HG03280 (cell line): ENCODE measurements at regions not wholly inside any gene's neighbourhood (a gene's known extent, or its start where the extent isn't known, plus 50 kb on each side); places are given as distances from the start of the nearest gene placed in this dataset.
"Not testable (repeated sequence)": the region's sequence is repeated elsewhere in the genome, so short reads cannot be mapped to it uniquely, and the experiment has no call there.

Experiments used
- ATAC-seq: cut with Tn5 transposase; IDR thresholded peaks from one replicate; pipeline ENCODE4 v1.9.1; 2021; ENCODE audit warnings: mild to moderate bottlenecking, moderate library complexity; ENCODE audit not compliant: unreplicated experiment

DNA sequence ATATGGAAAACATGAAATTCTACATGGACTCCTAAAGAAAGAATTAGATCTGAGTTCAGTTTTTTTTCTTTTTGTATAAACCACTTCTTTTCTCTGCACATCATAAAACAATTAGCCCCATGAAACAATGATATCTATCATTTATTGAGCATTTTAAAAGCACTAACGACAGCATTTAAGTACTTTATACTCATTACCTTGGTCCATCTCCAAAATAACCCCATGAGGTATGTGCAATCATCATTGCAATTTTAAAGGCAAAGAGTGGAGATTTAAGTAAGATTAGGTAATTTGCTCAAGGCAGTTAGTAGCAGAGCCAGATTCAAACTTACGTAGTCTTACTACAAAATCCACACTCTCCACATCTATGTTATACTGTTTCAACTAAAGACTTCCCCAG lies 177.7 kb upstream of the RAG2 start:
- no peak for ATAC-seq

DNA sequence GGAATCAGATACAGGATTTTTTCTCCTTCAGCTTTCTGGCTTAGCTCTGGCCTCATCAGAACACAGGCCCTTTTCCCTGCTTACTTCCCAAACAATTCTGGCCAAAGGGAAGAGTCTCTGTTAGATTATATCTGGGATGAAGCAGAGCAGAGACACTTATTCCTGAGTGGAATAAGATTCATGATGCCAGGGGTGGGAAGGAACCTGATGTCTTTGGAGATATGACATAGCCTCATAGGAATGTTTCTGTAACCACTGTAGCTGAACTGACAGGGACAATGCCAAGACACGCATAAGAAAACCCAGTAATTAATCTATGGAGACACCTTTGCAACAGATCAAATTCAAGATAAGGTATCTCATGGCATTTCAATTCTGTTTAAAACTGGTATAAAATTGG lies 177.1 kb upstream of the RAG2 start:
- ATAC-seq, result no peak

DNA sequence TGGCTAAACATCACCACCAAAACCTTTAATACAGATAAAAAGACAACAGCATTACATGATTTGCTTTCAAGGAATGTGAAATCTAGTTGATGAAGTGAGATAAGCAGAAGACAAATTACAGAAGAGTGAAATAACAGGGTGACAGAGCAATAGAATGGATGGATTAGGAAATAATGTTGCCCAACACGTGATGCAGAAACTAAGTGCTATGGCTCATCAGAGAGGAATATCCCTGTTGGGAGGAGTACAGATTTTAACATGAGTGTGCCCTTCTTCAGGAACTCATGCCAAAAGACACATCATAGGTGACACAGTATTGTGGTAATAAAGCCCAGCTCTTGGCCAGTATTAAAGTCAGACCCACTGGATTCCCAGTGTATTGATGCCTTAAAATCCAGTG lies 176.6 kb upstream of the RAG2 start:
- no peak for ATAC-seq

DNA sequence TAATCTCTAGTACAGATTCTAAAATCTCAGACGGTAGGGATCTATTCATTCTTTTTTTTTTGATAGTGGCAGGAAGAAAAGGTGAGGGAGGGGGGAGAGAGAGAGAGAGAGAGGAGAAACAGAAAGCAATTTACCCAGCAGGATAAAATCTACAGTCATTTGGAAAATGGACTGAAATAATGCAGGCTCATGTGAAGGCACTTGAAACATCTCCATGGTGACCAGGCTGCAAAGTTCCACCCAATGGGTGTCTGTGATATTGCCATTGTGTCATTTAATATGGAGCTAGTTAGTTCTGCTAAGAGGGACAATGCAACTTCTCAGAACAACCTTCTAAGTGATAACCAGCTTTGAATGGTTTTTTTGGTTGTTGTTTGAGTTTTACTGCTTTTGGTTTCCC lies 165.2 kb upstream of the RAG2 start:
- ATAC-seq, result no peak

DNA sequence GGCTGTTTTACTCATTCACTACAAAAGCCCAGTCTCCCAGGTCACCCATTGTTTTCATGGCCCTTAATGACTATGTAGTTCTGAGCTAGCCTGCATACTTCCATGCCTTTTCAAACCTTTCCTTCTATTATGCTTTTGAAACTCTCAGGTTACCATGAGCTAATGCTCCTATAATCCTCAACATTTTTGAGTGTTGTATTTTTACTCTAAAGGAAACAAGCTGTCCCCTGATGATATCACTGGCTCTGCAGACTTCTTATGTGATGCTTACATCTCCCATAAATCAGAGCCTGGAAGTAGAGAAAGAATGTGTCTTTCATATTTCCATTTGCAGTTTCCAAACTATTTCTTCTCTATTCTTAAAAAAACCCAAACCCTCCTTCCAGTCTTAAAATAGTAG lies 159.0 kb upstream of the RAG2 start:
- ATAC-seq, result no peak

DNA sequence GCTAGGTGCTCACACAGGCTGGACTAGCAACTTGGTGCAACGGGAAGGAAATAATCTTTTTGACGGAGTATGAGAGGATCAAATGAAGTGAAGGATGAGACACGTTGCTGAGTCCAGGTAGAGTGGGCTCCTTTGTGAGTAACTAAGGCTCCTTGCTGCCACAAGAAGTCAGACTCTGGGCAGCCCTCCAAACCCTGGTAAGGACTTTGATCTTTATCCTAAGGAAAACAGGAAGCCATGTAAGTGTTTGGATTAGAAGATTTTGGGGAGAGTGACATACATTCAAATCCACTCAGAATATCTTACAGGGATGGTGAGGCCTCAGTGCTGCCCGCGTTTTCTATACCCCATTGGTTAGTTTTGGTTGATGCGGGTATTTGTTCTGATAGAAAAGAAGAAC lies 155.9 kb upstream of the RAG2 start:
- no peak for ATAC-seq

DNA sequence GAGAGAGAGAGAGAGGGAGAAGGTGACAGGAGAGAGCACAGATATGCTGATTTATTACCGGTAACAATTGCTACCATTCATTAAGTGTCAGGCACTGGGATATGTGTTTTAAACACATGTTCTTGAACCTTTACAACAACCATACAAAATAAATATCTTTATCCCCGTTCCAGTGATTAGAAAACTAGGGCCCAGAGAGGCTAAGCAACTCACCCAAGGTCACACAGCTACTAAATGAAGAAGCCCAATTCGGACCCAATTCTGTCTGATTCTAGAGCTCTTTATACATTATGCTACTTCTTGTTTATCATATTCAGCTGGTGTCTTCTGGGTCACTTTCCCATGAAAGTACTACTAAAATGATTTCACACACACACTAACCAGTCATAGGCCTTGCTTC lies 154.0 kb upstream of the RAG2 start:
- no peak for ATAC-seq

DNA sequence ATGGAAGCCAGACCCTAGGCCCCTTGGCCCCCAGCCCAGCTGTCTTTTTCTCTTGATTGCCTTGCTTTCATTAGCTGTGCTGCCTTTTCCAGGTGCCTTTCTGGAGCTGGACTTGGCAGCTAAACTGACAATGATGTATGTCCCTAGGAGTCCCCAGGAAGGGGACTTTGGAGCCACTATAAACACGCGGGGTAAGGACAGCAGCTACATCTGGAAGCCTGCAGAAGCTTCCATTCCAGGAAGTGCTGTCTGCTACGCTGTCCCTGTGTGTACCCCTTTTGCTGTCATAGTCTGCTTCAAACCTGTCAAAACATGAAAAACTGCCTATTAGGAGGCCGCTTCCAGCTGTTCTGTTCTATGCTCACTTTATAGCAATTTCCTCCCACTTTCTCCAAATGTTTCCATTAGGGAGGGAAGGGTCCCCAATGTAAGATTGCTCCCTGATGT lies 153.3 kb upstream of the RAG2 start:
- ATAC-seq, result no peak

DNA sequence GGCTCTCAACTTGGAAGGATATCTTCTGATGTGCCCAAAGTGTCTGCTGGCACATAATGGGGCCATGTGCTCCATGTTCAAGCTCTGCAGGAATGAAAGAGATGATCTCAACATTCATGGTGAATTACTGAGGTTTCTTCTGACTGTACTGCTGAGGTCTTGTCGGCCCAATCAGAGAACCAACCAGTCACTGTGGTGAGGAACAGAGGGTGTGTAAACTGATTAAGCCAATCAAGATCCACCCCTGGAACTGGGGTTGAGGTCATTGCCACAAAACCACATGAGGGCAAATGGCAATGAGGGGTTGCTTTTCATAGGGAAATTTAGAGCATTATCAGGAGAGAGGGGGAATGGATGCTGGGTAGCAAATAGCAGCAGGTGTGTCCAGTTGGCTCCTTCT lies 152.3 kb upstream of the RAG2 start:
- no peak for ATAC-seq

DNA sequence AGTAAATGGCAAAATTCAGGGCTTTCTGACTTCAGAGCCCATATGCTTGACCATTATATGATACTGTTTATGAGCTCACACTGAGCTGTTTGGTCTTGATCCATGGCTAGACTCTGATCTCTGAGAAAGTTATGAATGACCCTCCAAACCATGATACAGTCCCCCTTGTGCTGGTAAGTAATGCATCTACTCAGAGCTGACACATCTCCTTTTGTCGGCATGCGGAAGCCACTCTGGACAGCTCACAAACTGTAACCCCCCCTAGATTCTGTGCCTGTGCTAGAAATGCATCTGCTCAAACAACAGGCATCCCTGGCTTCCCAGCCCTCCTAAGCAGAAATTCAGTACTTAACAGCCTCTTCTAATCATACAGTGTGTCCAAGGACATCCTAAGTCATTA lies 150.8 kb upstream of the RAG2 start:
- no peak for ATAC-seq

DNA sequence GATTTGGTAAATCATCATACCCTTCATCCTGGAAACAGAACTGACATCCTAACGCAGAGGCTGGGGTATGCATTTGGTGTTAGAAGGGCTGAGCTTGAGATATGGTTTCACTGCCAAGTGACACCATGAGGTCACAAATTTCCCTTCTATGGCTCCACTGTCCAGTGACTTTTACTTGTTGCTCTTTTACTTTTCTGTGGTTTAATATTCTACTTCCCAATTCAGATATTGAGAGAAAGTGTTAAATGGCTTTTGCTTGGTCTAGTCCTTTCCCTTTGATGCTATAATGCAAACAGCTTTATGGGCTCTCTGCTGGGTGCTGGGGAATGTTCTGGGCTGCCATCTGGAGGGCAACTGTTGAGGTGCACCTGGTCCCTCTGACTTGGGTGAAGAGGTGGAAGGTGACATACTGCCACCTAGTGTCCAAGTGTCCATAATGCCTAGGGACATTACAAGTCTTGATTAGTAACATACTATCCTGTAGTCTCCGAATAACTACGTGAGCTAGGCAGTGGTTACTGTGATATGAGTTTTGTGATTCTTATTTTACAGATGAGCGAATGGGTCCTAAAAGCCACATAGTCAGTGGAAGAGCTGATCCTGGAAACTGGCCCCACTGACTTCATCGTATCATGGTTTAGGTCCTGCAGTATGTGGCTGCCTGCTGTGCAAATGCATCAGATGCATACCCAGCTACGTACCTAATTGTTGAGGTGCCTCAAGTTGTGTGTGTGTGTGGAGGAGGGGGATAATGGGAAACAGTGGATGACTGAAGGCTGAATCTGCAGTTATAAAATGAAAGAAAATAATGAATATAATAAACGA lies 149.1 kb upstream of the RAG2 start:
- ATAC-seq, result peak; percentile 91

DNA sequence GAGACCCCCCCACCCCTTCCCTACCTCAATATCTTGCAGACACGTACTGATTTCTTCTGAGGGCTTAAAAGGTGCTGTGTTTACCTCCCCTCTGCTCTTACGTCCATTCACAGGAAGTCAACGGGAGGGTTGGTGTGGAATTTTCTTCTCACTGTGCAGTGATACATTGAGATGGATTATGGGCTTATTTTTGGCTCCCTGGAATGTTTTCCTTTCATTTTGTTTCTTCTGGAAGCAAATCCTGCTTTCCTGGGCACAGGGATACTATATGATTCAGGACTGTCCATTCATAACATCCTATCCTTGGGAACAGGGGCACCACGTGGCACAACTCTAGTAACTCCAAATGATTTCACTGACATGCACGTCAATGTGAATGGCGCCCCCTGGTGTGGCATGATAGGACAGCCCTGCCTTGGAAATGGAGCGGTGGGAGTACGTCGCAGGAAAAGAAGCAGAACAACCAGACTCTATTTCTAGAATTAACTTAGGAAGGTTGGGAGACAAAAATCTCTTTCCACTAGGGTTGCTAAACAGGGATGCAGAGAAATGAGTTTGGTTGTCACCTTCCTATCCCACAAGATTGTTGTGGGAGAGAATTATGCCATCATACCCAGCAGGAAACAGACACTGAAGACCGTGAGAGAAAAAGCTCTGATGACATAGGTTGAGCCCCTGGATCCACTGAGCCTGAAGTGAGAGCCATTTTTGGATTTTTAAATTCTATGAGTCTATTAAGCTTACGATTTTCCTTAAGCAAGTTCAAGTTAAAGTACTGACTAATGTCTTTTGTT lies 146.5 kb upstream of the RAG2 start:
- no peak for ATAC-seq

DNA sequence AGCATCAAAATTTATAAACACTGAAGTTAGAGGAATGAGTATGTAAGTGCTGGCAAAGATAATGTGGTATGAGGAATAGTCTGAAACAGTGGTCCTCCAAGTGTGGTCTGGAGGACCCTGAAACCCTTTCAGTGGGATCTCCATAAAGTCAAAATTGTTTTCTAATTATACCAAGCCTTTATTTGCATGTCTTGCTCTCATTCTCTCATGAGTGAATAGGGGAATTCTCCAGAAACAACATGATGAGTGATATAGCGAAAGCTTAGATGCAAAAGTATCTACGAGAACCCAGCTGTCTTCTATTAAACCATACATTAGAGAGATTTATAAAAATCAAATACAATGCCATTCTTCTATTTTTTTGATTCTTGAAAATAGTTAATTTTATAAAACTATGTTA lies 145.0 kb upstream of the RAG2 start:
- peak; percentile 56 for ATAC-seq

DNA sequence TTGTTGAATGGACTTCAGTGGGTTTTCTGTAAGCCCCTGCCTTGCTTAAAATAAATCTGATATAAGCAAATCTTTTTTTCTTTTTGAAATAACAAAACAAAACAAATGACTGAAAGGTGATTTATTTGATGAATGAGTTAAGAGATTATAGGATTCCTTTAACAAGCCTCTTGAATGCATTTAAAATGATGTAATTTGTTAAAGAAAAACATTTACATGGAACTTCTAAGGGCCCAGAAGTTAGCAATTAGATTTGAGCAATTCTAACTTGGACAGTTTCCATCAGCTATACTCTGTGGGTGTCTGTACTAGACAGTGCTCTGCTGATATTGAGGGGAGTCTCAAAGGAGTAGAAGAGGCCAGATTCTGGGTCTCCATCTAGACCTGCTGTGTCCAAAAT lies 143.5 kb upstream of the RAG2 start:
- no peak for ATAC-seq

DNA sequence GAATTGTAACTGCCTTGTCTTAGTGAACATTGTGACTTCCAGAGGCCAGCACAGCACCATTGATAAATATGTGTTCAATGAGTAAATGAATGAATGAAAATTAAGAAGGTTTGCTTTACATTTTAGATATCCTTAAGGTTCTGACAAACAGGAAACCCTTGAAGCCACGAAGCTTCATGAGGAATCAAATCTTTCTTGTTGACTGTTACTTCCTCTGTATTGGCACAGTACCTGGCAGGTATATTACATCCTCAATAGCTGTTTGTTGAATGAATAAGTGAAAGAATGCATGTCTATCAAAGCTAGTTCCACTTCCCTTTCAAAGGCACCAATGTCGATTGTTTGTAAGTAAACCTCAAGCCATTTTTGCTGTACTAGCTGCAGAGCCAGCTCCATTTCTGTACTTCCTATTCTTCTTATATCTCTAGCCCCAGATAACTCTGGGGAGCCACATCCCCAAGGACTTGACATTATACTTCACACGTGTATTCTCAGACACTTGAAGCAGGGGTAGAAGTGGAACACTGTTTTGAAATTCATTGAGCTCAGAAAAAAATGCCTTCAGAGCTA lies 140.3 kb upstream of the RAG2 start:
- ATAC-seq, result no peak

DNA sequence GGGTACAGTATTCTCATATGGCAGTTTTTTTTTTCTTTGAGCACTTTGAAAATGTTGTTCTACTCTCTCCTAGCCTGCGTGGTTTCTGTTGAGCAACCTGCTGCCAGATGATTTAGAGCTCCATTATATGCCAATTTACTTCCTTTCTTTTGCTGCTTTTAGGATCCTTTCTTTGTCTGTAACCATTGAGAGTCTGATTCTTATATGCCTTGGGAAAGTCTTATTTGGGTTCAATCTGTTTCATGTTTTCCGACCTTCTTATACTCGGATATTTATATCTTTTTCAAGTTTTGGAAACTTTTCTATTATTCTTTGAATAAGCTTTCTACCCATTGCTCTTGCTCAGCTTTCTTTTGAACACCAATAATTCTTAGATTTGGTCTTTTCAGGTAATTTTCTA lies 138.1 kb upstream of the RAG2 start:
- ATAC-seq, result no peak

DNA sequence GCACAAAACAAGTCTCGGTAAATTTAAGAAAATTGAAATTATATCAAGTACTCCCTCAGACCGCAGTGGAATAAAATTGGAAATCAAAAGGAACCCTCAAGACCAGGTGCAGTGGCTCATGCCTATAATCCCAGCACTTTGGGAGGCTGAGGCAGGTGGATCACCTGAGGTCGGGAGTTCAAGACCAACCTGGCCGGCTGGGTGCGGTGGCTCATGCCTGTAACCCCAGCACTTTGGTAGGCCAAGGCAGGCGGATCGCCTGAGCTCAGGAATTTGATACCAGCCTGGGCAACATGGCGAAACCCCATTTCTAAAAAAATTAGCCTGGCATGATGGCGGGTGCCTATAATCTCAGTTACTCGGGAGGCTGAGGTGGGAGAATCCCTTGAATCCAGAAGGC lies 135.7 kb upstream of the RAG2 start:
- not testable (repeated sequence) for ATAC-seq

DNA sequence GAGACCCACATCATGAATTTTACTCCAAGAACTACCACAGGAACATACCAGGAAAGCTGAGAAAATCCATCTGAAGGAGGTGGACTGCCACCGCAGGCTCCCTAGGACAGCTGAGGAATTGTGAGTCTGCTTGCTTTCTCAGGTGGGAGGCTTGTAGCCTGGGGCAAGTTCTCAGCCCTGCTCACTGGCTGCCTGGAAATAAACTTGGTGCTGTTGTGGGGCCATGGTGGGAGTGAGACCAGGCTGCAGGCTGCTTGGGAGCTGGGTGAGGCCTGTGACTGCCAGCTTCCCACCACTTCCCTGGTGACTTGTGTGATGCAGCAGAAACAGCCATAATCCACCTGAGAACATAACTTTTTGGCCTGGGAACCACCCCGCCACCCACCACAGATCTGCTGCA lies 132.7 kb upstream of the RAG2 start:
- ATAC-seq, result no peak

DNA sequence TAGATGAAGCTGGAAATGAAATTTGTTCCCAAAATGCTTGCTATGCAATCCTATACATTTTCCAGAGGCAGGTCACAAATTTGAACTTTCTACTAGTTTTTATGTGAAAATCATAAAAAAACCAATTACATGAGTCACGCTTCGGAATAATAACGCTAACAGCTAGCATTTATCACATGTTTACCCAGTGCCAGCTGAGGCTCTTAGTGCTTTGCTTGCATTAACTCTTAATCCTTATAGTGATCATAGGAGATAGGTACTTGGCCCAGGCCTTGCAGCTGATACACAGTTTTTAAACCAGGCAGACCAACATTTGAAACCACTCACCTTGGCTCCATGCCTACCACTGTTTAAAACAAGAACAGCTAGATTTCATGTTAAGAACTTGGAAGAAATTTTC lies 131.8 kb upstream of the RAG2 start:
- no peak for ATAC-seq

DNA sequence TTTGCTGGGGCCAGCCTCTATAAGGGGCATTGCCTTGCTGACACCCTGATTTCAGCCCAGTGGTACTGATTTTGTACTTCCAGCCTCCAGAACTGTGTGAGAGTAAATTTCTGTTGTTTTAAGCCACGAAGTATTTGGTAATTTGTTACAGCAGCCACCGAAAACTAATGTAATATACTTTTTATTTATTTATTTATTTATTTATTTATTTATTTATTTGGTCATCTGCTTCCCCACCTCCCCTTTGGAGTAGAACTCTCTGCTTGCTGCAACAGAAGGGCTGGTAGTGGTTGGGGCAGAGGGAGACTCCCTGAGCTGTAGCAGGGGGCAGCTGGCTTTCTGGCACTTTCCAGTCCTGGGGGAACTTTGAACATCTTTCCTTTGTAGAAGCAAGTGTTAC lies 128.4 kb upstream of the RAG2 start:
- ATAC-seq, result no peak

DNA sequence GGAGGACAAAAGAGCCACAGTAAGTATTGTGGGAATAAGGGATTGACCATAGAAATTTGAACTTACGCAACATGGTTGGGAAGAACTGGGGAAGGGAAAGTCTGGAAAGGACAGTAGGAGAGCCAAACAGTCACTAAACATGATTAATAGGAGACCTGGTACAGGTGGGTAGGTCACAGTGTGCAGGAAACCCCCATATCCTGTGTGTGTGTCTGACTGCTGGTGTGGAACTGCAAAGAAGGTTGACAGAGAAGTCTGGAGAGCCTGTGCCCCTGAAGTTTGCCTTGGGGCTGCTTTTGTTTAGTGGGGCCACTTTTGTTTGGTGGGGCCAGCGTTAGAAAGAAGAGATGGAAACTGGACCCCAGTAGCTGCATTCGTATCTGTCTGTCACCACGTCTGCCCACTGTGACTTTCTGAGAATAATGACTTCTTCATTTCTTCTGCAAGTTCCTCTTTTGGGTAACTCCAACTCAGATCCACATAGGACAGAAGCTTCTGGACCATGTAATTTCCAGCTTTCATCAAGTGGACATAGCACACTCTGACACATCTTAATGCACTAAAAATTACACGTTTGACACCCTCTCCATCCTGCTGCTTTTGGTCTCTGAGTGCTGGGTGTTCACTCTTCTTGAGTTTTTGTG lies 126.8 kb upstream of the RAG2 start:
- peak; percentile 57 for ATAC-seq

DNA sequence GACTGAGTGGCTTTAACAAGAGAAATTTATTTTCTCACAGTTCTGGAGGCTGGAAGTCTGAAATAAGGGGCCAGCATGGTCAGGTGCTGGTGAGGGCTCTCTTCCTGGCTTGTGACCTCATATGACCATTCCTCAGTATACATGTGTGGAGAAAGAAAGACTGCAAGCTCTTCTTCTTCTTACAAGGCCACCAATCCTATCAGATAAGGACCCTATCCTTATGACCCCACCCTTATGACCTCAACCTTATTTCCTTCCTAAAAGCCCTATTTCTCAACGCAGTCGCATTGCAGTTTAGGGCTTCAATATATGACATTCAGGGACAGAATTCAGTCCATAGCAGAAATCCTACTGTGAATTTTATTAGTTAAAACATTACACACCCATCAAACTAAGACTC lies 124.4 kb upstream of the RAG2 start:
- no peak for ATAC-seq
